Subcutaneous abdominal adipose tissue (tissue), 5 donors: ENCODE measurements at regions not wholly inside any gene's neighbourhood (a gene's known extent, or its start where the extent isn't known, plus 50 kb on each side); places are given as distances from the start of the nearest gene placed in this dataset.

Source experiments
- H3K27ac ChIP-seq: one replicate; pipeline ENCODE4 v1.7.0; 2013; ENCODE audit warnings: low read depth, mild to moderate bottlenecking, inconsistent platforms, low read length, moderate library complexity
- H3K27me3 ChIP-seq, 5 donors: one replicate each; pipeline ENCODE4 v1.7.0; 2013; ENCODE audit warnings: low read length in 5 of 5, inconsistent platforms in 1 of 5; ENCODE audit not compliant: control insufficient read depth in 5 of 5, insufficient read depth in 4 of 5
- H3K36me3 ChIP-seq, 5 donors: one replicate each; pipeline ENCODE4 v1.7.0; 2013; ENCODE audit warnings: low read length in 5 of 5; ENCODE audit not compliant: control insufficient read depth in 5 of 5, insufficient read depth in 5 of 5
- H3K4me1 ChIP-seq, 5 donors: one replicate each; pipeline ENCODE4 v1.7.0; 2013; ENCODE audit warnings: low read length in 5 of 5, mild to moderate bottlenecking in 3 of 5, moderate library complexity in 1 of 5; ENCODE audit not compliant: control insufficient read depth in 5 of 5, insufficient read depth in 5 of 5
- H3K4me3 ChIP-seq, 5 donors: one replicate each; pipeline ENCODE4 v1.7.0; 2013; ENCODE audit warnings: low read length in 5 of 5, low read depth in 1 of 5
- H3K9ac ChIP-seq, 5 donors: one replicate each; pipeline ENCODE4 v1.7.0; 2013; ENCODE audit warnings: low read length in 5 of 5, mild to moderate bottlenecking in 4 of 5, moderate library complexity in 3 of 5
- H3K9me3 ChIP-seq, 5 donors: one replicate each; pipeline ENCODE4 v1.7.0; 2013; ENCODE audit warnings: low read length in 5 of 5; ENCODE audit not compliant: control insufficient read depth in 5 of 5
- donor health status: healthy.
- donor health status: healthy.
- donor health status: healthy.
- donor health status: healthy.
- donor health status: healthy.

- no peak overlapping the region for H3K27ac ChIP-seq
- H3K36me3 ChIP-seq: peaks cover 0 to 4% (median 0%) of the 10 kb centered on the region in 5 donors
- H3K4me1 ChIP-seq: no peaks in the 10 kb centered on the region
- no peak overlapping the region for H3K4me3 ChIP-seq
- peaks cover 0 to 23% (median 12%) of the 10 kb centered on the region in 5 donors for H3K9me3 ChIP-seq
- H3K9ac ChIP-seq: no peak overlapping the region
- H3K27me3 ChIP-seq: no peaks in the 10 kb centered on the region
Observed at GRCh38 chr9:28699632-28700031, 1126.4 kb upstream of the C9orf72 start.

GRCh38 chr9:28707616-28708015, 1134.3 kb upstream of the C9orf72 start:
- H3K9me3 ChIP-seq: no peaks in the 10 kb centered on the region
- H3K27ac ChIP-seq: no peak overlapping the region
- H3K4me1 ChIP-seq: no peaks in the 10 kb centered on the region
- no peak overlapping the region for H3K4me3 ChIP-seq
- H3K9ac ChIP-seq: no peak overlapping the region
- no peaks in the 10 kb centered on the region for H3K36me3 ChIP-seq
- H3K27me3 ChIP-seq: no peaks in the 10 kb centered on the region

- Histone ChIP-seq H3K27me3 (no peaks in the 10 kb centered on the region), H3K9ac (no peak overlapping the region), H3K4me3 (no peak overlapping the region), H3K4me1 (peaks cover 0 to 4% (median 0%) of the 10 kb centered on the region in 5 donors), H3K9me3 (no peaks in the 10 kb centered on the region), H3K36me3 (no peaks in the 10 kb centered on the region), H3K27ac (no peak overlapping the region)
Observed at GRCh38 chr9:28714188-28714587, 1140.9 kb upstream of the C9orf72 start.

- Histone ChIP-seq H3K27ac (no peak overlapping the region), H3K4me1 (peaks cover 0 to 4% (median 0%) of the 10 kb centered on the region in 5 donors), H3K9me3 (no peaks in the 10 kb centered on the region), H3K4me3 (no peak overlapping the region), H3K36me3 (no peaks in the 10 kb centered on the region), H3K9ac (no peak overlapping the region), H3K27me3 (no peaks in the 10 kb centered on the region)
Observed at GRCh38 chr9:28718226-28718625, 1144.9 kb upstream of the C9orf72 start.

GRCh38 chr9:28720746-28721145, 1147.5 kb upstream of the C9orf72 start:
- Histone ChIP-seq H3K27ac (no peak overlapping the region), H3K36me3 (no peaks in the 10 kb centered on the region), H3K27me3 (no peaks in the 10 kb centered on the region), H3K4me3 (no peak overlapping the region), H3K9ac (no peak overlapping the region), H3K4me1 (peaks cover 0 to 4% (median 0%) of the 10 kb centered on the region in 5 donors), H3K9me3 (no peaks in the 10 kb centered on the region)

- H3K27ac ChIP-seq: no peak overlapping the region
- H3K36me3 ChIP-seq: no peaks in the 10 kb centered on the region
- no peak overlapping the region for H3K9ac ChIP-seq
- H3K4me3 ChIP-seq: no peak overlapping the region
- H3K9me3 ChIP-seq: no peaks in the 10 kb centered on the region
- H3K4me1 ChIP-seq: no peaks in the 10 kb centered on the region
- H3K27me3 ChIP-seq: no peaks in the 10 kb centered on the region
Observed at GRCh38 chr9:28730111-28730510, 1156.8 kb upstream of the C9orf72 start.

GRCh38 chr9:28735738-28736342, 1162.6 kb upstream of the C9orf72 start:
- no peak overlapping the region for H3K27ac ChIP-seq
- H3K9me3 ChIP-seq: peaks cover 0 to 2% (median 0%) of the 10 kb centered on the region in 5 donors
- no peaks in the 10 kb centered on the region for H3K36me3 ChIP-seq
- H3K9ac ChIP-seq: no peak overlapping the region
- no peak overlapping the region for H3K4me3 ChIP-seq
- no peaks in the 10 kb centered on the region for H3K27me3 ChIP-seq
- no peaks in the 10 kb centered on the region for H3K4me1 ChIP-seq

GRCh38 chr9:28741459-28741858, 1168.2 kb upstream of the C9orf72 start:
- no peaks in the 10 kb centered on the region for H3K4me1 ChIP-seq

GRCh38 chr9:28747351-28747985, 1174.2 kb upstream of the C9orf72 start:
- Histone ChIP-seq H3K9ac (no peak overlapping the region), H3K36me3 (no peaks in the 10 kb centered on the region), H3K27ac (no peak overlapping the region), H3K4me1 (peaks cover 0 to 7% (median 6%) of the 10 kb centered on the region in 5 donors), H3K27me3 (no peaks in the 10 kb centered on the region), H3K9me3 (peaks cover 0 to 4% (median 2%) of the 10 kb centered on the region in 5 donors), H3K4me3 (no peak overlapping the region)

More at GRCh38 chr9:28741459-28741858, 1168.2 kb upstream of the C9orf72 start:
- Histone ChIP-seq H3K27ac (no peak overlapping the region), H3K36me3 (no peaks in the 10 kb centered on the region), H3K9ac (no peak overlapping the region), H3K27me3 (no peaks in the 10 kb centered on the region), H3K4me3 (no peak overlapping the region), H3K9me3 (peaks cover 0 to 13% (median 4%) of the 10 kb centered on the region in 5 donors)

- H3K9ac ChIP-seq: no peak overlapping the region
- no peaks in the 10 kb centered on the region for H3K27me3 ChIP-seq
- H3K27ac ChIP-seq: no peak overlapping the region
- no peak overlapping the region for H3K4me3 ChIP-seq
- H3K9me3 ChIP-seq: peaks cover 0 to 2% (median 0%) of the 10 kb centered on the region in 5 donors
- H3K36me3 ChIP-seq: no peaks in the 10 kb centered on the region
- H3K4me1 ChIP-seq: peaks cover 0 to 15% (median 10%) of the 10 kb centered on the region in 5 donors
Observed at GRCh38 chr9:28750136-28750535, 1176.9 kb upstream of the C9orf72 start.
